Prostate gland (tissue), 2 donors: ENCODE measurements at regions not wholly inside any gene's neighbourhood (a gene's known extent, or its start where the extent isn't known, plus 50 kb on each side); places are given as distances from the start of the nearest gene placed in this dataset.

ENCODE experiments used
- CTCF ChIP-seq, 4 experiments: fragments of 200-600 bp in 2 of 4; fragments of 450-650 bp in 2 of 4; sonication (generic) in 2 of 4; IDR thresholded peaks; 1 replicate in 3 of 4; 2 replicates in 1 of 4; pipeline ENCODE4 v1.5.1; 2016 to 2019; ENCODE audit warnings: antibody characterized with exemption in 4 of 4, mild to moderate bottlenecking in 2 of 4, moderate library complexity in 2 of 4
- POLR2AphosphoS5 ChIP-seq: sonication (generic); formaldehyde crosslinking; IDR thresholded peaks from one replicate; pipeline ENCODE4 v1.6.1; 2017; ENCODE audit warnings: antibody characterized with exemption

GRCh38 chr17:77679589-77679988, 278.9 kb upstream of the TNRC6C start:
- TF ChIP-seq CTCF (IDR thresholded peaks at IDR 0.05) (no peak), POLR2AphosphoS5 (no peak)
